RCC 7860 (cell line): ENCODE measurements at regions not wholly inside any gene's neighbourhood (a gene's known extent, or its start where the extent isn't known, plus 50 kb on each side); places are given as distances from the start of the nearest gene placed in this dataset.

Experiments used
- DNase-seq: peaks from one replicate; pipeline ENCODE4 v3.0.0-alpha.2; 2015; ENCODE audit warnings: low spot score
- FAIRE-seq: peaks from 2 replicates; lab custom pipeline; 2012; peaks lifted over from hg19 to GRCh38; lab: Jason Lieb, UNC

GRCh38 chr10:31081937-31082840 lies 50.5 kb upstream of the ZNF438 start:
- peak; percentile 99 for FAIRE-seq
- DNase-seq, result no peak

GRCh38 chr10:31083765-31084184 lies 52.1 kb upstream of the ZNF438 start:
- DNase-seq (peak; percentile 68), FAIRE-seq (peak; percentile 33)

GRCh38 chr10:31087011-31087410 lies 55.3 kb upstream of the ZNF438 start:
- no peak for FAIRE-seq
- no peak for DNase-seq

- no peak for FAIRE-seq
- DNase-seq, result no peak
These were observed 56.2 kb upstream of the ZNF438 start for GRCh38 chr10:31087851-31088250.

- FAIRE-seq, result peak; percentile 84
These were observed 59.4 kb upstream of the ZNF438 start for GRCh38 chr10:31090894-31091607.

GRCh38 chr10:31095677-31096560 lies 64.3 kb upstream of the ZNF438 start:
- DNase-seq, result no peak
- no peak for FAIRE-seq

More at GRCh38 chr10:31090894-31091607, 59.4 kb upstream of the ZNF438 start:
- DNase-seq, result peak; percentile 69

- FAIRE-seq (no peak), DNase-seq (no peak)
These were observed 66.4 kb upstream of the ZNF438 start for GRCh38 chr10:31098046-31098445.

- no peak for FAIRE-seq
- DNase-seq, result no peak
These were observed 67.4 kb upstream of the ZNF438 start for GRCh38 chr10:31099094-31099493.

- peak; percentile 79 for DNase-seq
- peak; percentile 82 for FAIRE-seq
These were observed 68.0 kb upstream of the ZNF438 start for GRCh38 chr10:31099664-31100063.

- peak; percentile 55 for FAIRE-seq
These were observed 68.5 kb upstream of the ZNF438 start for GRCh38 chr10:31100115-31100601.

GRCh38 chr10:31100662-31101061 lies 69.0 kb upstream of the ZNF438 start:
- DNase-seq (no peak), FAIRE-seq (no peak)

More at GRCh38 chr10:31100115-31100601, 68.5 kb upstream of the ZNF438 start:
- DNase-seq, result no peak

- peak; percentile 95 for FAIRE-seq
- peak; percentile 95 for DNase-seq
These were observed 69.5 kb upstream of the ZNF438 start for GRCh38 chr10:31101123-31101522.

- DNase-seq (no peak), FAIRE-seq (no peak)
These were observed 70.8 kb upstream of the ZNF438 start for GRCh38 chr10:31102421-31102820.

GRCh38 chr10:31103112-31103511 lies 71.4 kb upstream of the ZNF438 start:
- DNase-seq, result no peak

GRCh38 chr10:31112961-31113360 lies 81.3 kb upstream of the ZNF438 start:
- FAIRE-seq, result no peak
- DNase-seq, result no peak

More at GRCh38 chr10:31103112-31103511, 71.4 kb upstream of the ZNF438 start:
- FAIRE-seq, result no peak

- DNase-seq (no peak), FAIRE-seq (no peak)
These were observed 84.6 kb upstream of the ZNF438 start for GRCh38 chr10:31116226-31116625.

- peak; percentile 67 for DNase-seq
These were observed 86.9 kb upstream of the ZNF438 start for GRCh38 chr10:31118556-31118955.

GRCh38 chr10:31120392-31120791 lies 88.7 kb upstream of the ZNF438 start:
- DNase-seq (no peak), FAIRE-seq (no peak)

More at GRCh38 chr10:31118556-31118955, 86.9 kb upstream of the ZNF438 start:
- FAIRE-seq, result peak; percentile 84

- DNase-seq (no peak), FAIRE-seq (no peak)
These were observed 89.5 kb upstream of the ZNF438 start for GRCh38 chr10:31120961-31121685.
